ENCODE measurements at regions not wholly inside any gene's neighbourhood (a gene's known extent, or its start where the extent isn't known, plus 50 kb on each side); places are given as distances from the start of the nearest gene placed in this dataset.
"Not testable (repeated sequence)": the region's sequence is repeated elsewhere in the genome, so short reads cannot be mapped to it uniquely, and the experiment has no call there.

DNA sequence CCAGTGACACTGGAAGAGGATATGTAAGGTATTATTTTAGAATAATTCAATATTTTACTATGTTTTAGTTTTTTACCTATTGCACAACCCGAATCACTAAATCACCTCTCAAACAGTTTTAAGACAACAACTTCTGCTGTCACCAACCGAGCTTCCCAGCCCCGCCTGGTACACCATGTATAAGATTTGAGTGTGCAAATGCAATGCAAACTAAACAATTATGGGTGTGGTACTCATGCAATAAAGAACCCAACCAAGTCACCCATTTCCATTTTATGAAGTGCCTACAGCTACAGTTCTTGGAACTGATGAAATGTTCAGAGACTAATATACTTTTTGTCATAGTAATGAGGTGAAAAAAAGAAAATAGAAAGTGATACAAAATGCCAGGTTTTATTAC is 256.2 kb downstream of the TAFA4 start:
- no peak for DNase-seq (ENCODE audit: low spot score)

DNA sequence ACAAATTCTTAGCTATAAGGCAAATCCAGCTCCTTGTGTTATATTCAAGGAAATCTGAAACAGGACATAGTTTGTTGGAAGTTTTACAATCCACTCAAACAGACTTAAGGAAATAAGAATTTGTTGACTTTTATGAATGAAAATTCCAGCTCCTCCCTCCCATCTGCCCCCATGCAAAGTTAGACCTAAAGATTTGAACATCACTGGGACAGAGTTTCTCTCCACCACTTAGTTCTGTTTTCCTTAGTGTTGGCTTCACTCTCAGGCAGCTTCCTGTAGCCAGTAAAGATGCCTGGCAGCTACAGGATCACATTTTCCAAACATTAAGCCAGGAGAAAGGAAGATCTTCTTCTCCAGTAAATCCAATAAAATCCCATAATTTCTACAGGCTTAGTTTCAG is 265.0 kb downstream of the TAFA4 start:
- no peak for DNase-seq (ENCODE audit: low spot score)

DNA sequence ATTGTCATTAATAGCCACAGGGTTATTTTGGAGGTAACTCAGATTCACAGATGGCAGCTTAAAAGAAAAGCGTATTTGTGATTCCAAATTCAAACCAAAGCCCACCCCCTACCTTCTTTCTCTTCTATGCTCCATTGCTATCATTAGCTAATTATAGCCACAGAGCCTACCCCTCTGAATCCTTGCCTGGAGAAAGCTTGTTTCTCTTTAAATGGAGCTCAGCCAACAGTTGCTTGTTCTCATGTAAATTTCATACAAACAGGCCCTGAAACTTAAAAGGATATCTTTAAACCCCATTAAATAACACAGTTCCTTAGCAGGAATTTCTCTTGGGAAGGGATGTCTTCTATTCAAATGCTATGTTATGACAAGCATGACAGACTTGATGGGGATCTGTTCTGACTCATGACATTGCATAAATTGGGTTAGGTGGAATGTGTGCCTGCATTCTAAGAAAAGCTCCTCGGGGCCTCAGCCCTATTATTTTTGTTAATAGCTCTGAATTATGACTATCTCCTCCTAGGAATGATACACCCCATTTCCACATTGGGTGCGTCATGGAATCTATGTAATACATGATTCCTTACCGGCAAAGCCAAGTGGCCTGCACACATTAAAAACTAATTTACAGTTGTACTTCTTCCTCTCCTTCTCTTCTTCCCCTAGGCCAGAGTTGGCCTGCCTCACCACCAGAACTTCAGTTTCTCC is 265.8 kb downstream of the TAFA4 start:
- DNase-seq (ENCODE audit: low spot score) = no peak

DNA sequence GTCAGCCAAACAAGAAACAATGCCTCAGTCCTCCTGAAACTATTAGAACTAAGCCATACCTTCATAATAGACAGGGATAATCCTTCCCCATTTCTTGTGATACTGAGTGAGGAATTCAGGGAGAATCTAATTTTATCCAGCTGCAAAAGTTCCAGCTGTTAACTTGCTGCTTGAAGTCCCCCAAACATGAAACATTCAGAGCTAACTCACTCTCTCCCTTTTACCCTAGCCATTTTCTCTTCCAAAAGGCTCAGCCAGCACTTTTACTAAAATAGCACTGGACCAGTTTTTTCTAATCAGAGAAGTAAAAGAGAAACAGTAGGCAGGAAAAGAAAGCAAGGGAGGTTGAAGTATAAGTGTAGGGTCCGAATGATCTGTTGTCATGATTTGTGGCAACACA is 268.1 kb downstream of the TAFA4 start:
- no peak for DNase-seq (ENCODE audit: low spot score)

DNA sequence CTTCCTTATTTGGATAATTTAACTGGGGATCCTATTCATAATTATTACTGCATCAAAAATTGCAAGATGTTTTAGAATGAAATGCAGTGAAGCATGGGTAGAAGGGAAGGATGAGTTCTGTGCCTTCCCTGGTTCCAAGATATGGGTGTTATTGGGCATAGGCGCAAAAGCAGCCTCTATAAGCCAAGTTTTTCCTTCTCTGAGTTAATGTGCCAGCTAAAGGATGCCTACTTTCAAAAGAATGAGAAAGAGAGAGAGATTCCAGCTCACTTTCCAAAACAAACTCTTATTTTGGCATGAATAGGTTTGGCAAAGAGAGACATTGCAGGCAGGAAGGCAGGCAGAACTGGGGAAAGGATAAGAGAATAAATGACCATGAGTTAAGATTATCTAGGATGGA is 270.2 kb downstream of the TAFA4 start:
- no peak for DNase-seq (ENCODE audit: low spot score)

DNA sequence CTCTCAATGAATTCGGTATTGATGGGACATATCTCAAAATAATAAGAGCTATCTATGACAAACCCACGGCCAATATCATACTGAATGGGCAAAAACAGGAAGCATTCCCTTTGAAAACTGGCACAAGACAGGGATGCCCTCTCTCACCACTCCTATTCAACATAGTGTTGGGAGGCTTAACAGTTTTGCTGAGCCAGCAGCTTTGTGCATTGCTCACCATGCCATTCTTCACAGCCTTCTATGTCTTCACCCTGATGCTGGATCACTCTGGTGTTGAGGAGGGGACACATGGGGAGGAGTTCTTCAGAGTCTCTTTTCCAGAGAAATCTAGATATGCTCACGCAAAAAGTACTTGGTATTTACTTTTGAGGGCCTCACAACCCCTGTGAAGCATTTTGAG is 281.7 kb downstream of the TAFA4 start:
- DNase-seq (ENCODE audit: low spot score) = not testable (repeated sequence)

DNA sequence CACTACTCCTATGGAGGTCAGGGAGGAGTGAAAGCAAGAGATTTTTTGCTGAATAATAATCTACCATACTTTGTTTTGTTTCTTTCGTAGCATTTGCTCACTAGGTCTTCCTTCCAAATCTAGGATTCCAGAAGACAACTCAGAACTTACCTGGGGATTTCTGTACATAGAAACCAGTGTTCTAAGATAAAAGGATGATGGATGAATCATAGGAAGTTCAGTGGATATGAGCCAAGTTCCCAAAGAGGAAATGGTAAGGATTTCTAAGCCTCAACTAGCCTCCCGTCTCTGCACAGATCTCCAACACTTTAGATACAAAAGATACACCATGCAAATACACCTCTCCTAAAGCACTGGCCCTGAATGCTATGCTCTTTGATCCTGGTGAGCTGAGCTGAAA is 283.9 kb downstream of the TAFA4 start:
- DNase-seq (ENCODE audit: low spot score) = no peak

DNA sequence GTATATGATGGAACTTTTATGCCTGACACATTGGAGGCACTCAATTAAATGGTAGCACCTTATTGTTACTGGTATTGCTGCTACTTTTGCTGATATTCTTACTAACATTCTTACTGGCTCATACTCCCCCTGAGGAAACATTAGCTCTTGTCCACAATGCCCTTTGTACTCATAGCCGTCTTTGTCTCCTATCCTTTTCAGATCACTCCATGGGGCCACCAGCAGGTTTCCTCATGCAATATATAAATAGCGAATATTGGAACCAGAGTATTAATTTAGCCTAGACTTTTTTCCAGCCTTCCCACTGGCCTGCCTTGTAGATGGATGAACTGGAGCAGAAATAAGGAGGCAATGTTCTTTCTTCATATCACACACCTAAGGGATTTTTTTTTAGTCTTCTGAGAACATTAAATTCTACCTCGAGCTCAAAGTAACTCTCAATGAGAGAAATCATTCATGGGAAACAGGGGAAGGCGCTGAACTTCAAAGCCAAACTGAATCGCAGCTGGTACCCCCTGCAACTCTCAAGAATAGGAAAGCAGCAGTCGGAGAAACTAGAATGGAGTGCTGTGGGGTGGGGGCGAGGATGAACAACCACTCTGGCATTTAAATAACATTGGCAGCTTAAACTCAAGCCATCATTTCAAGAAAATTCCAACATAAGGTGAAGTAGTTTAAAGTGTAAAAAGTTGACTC is 300.3 kb downstream of the TAFA4 start:
- DNase-seq (ENCODE audit: low spot score) = no peak

DNA sequence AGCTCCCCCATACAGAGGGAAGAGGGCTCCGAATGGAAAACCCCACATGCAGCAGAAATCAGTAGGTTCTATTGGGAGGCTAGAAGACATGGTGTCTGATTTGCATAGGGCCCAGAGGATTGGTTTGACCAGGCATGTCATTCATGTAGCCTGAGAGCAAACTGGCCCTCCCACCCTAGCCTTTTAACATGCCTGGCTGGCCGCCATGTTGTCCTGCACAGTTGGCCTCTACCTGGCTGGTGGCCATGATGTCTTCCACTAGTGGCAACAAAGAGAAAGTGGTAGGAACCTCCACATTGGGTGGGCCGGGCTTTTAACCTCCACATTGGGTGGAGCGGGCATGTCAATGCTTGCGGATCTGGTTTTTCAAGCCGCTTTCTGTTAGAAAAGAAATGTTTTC is 312.1 kb downstream of the TAFA4 start:
- DNase-seq (ENCODE audit: low spot score) = no peak

DNA sequence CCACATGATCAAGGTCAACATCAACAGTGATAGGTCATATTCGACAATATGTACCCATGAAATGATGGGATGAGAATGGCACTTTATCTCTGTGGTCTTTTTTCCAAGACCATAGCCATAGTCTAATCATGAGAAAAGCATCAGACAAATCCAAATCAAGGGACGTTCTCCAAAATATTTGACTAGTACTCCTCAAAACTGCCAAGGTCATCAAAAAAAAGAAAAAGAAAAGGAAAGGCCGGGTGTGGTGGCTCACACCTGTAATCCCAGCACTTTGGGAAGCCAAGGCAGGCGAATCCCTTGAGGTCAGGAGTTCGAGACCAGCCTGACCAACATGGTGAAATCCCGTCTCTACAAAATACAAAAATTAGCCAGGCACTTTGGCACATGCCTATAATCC is 318.3 kb downstream of the TAFA4 start:
- DNase-seq (ENCODE audit: low spot score) = no peak

DNA sequence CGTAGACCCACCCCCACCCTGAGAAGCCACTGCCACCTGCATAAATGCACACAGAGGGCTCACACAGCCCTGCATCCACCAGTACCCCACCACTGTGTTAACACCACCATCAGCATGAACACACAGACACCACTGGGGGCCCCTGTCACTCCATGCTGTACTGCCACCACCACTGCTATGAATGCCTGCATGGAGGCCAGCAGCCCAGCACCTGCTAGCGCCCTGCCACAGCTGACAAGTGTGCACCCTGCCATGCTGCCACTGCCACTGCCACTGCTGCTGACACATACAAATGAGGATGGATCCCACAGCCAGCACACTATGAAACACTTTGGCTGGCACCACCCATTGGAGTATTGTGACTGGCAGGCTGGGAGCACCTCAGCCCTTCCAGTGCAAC is 361.0 kb downstream of the TAFA4 start:
- no peak for DNase-seq (ENCODE audit: low spot score)

DNA sequence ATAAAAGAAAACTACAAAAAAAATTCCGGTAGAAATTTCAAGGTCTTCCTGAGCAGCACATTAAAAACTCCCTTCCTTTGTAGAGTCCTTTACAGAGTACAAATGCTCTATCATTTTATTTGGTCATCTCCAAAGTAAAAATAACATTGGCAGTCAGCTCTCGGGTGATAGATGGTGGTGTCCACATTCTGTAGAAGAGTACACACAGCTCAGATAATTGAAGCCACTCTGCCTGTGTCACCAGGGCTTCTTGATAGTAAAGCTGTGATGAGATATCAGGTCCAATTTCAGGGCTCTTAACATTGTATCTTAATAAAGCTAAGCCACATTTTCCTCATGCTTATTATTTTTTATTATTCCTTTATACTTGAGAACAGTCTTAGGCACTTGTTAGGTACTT is 371.6 kb downstream of the TAFA4 start:
- no peak for DNase-seq (ENCODE audit: low spot score)

DNA sequence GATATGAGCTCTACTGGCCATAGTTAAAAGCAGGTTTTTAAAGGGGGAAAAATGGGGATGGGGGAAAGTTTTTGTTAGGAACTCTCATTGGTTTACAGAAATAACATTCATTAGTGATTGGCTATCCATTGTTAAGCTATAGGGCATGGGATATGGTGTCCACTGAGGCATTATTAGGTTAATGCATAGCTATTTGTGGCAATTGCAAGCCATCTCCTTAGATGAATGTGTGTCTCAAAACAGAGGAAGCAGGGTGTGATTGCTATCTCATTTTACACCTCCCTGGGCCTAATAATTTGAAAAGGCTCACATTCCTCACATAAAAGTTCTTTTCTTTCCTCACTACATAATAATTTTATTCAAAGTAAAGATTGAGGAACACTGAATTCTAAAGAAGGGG is 396.6 kb downstream of the TAFA4 start:
- no peak for DNase-seq (ENCODE audit: low spot score)

DNA sequence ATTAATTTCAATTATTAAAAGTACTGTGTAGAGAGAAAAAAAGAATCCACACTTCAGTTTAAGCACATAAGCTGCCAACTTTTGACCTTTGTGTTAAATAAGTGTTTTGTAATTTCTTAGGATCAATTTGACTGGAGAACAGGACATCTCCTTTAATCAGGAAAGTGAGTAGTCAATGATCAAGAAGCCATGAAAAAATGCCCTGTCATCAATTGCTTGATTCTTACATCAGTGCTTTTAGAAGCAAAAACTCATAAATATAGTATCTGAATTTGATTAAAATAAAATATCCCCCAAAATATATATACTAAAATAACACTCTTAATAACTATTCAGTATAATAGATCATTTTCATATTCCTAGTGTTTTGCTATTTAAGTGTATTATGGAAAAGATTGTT is 409.0 kb downstream of the TAFA4 start:
- DNase-seq (ENCODE audit: low spot score) = no peak

DNA sequence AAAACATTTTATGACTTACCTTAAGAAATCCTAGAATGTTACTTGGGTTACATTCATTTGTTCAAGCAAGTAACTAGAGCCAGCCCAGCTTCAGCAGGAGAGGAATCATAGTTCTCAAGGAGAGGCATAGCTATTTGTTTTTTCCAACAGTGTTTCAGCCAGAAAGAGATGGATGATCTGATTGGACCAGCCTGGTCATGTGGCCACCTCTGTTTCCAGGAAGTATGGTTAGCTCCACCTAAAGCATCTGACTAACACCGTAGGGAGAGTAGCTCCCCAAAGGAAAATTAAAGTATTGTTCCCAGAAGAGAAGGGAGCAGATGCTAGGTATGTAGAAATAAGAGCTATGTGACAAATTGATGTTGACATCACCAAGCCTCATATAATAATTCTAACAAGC is 417.1 kb downstream of the TAFA4 start:
- no peak for DNase-seq (ENCODE audit: low spot score)

DNA sequence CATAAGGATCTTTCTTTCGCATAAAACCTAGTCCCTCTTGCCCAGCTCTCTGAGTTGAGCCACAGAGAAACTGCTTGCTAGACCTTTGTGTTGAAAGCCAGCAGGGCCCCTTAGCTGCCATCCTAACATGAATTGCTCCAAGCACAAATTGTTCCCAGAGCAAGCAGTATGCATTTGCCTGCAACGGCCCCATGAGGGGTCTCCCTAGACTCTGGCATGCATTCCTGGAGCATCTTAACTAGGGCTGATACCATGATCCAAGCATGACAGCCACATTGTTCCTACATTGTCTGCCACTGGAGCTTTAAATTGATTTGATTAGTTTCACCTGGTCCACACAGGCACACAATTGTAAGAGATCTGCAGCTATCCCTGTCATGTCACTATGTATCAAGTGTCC is 428.1 kb downstream of the TAFA4 start:
- DNase-seq (ENCODE audit: low spot score) = no peak

DNA sequence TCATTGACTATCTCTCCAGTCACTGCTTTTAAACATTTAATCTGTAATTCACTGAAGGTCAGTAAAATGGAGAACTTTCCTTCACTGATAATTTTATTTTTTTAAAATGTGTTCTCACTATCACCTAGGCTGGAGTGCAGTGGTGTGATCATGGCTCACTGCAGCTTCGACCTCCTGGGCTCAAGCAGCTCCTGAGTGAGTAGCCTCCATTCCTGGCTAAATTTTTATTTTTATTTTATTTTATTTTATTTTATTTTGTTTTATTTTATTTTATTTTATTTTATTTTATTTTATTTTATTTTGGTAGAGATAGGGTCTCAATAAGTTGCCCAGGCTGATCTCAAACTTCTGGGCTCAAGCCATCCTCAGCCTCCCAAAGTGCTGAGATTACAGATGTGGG is 446.5 kb downstream of the TAFA4 start:
- not testable (repeated sequence) for DNase-seq (ENCODE audit: low spot score)

DNA sequence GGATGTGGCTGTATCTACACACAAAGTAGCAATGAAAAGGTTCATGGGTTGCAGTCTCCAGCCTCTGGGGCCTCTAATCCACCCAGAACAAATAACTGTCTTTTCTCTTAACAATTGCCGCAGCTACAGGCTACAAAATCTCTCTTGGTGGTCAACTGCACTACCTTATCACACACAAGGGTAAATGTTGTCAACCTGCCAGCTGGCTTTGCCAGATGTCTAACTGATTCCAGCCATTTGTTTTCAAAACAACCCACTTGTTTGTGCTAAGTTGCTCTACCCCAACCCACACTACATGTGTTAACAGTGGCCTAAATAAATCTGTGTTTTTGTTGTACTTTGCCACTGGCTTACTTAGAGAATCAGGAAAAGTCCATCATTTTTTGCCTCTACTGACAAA is 447.3 kb downstream of the TAFA4 start:
- no peak for DNase-seq (ENCODE audit: low spot score)

DNA sequence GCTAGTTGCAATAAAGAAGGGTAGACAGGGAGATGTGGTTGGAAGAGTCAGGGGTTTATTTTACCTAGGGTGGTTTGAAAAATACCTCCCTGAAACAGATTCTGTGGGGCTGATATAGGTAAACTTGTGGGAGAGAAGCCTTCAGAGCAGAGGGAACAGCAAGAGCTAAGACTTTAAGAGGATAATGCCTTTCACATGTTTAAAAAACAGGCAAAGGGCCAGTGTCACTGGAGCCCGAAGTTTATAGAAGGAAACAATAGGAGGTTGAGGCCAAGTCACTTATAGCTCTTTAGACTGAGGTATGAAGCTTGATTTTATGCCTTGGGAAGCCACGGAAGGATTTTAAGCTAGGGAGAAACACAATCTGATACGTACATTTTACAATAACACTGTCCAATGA is 448.7 kb downstream of the TAFA4 start:
- DNase-seq (ENCODE audit: low spot score) = no peak

DNA sequence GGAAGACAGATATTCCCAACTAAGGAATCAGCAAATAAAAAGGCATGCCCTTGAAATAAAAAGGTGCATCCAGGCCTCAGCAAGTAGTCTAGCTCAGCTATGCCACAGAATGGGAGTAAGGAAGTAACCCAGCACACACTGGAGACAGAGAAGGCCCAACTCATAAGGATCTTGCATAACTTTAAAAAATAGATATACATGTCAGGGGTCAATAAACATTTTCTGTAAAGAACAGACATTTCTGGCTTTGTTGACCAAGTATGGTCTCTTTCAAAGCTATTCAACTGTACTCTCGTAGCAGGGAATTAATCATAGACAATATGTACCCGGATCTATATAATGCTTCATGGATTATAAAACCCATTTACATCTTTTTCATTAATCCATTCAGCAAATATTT is 449.3 kb downstream of the TAFA4 start:
- no peak for DNase-seq (ENCODE audit: low spot score)

DNA sequence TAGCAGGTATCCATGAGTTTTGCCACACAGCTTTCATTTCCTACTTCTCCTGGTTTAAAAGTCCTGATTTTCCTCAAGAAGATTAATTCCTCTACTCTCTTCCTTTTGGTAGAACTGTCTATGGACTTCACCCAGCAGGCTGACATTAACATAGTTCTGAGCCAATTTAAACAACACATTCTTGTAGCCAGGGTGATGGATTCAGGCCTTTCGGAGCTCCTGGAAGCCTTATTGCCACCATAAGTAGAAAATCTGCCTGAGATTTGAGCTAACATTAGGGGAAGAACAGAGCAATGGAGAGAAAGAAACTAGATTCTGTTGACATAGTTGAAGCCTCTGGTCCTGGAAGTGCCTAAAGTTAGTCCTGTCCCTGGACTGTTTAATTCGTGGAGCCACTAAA is 449.8 kb downstream of the TAFA4 start:
- no peak for DNase-seq (ENCODE audit: low spot score)

DNA sequence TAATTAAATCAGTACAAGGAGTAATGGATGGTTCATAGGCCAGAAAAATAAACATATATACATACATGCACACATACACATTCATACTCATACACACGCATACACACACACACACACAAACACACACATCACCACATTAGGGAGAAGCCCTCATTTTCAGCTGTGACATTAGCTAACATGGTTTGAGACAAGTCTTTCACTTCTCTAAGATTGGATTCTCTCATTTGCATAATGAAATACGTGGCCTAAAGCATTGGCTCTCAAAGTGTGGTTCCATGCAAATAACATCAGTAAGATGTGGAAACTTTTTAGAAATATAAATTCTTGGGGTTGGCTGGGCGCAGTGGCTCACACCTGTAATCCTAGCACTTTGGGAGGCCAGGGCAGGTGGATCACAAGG is 452.6 kb downstream of the TAFA4 start:
- no peak for DNase-seq (ENCODE audit: low spot score)

DNA sequence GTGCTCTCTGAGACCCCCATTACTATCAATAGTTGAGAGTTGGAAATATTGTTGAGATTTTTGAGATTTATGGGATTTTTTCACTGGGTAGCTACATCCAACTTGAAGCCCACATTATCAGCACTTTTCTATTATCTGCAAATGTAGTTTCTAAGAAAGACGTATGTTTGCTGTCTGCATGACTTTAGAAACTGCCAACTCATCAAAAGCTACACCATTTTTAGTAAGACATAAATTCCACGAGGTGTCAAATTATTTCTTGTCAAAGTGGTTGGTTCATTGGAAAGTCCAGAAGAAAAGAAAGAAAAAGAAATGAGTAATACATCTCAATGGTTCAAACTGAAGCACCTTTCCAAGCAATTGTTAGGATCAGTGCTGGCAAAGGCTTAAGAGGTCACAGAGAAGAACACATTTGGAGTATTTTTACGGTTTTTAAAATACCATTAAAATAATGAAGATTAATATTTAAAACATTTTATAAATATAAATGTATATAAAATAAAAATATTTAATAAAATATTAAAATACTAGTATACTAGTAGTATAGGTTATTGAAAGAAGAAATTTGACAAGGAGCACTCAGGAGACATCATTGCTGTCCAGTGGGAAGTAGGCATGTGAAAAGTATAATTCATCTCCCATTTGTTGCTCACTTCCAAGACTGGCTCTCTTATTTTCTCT is 463.5 kb downstream of the TAFA4 start:
- DNase-seq (ENCODE audit: low spot score) = no peak

DNA sequence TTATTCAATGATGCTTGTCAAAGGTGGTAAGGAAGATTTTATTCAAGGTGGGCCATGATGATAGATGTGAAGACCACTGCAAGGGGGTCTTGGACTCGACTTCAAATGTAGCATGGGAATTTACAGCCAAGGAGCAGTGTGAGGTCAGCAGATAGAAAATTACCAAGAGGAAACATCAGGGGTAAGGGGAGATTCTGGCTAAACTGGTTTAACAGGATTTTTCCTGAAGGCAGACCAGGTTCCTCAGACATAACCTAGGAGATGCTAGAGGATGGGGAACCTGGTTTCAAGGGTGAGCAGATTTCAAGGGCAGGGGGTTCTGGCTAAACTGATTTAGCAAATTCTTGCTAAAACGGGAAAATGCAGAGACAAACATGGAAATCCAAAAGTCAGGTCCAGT is 464.9 kb downstream of the TAFA4 start:
- DNase-seq (ENCODE audit: low spot score) = no peak

All from LoVo (cell line).